GM12878 (cell line): ENCODE measurements at regions not wholly inside any gene's neighbourhood (a gene's known extent, or its start where the extent isn't known, plus 50 kb on each side); places are given as distances from the start of the nearest gene placed in this dataset.

Experiments used
- ATAC-seq: fragments of 200-7000 bp; cut with Tn5 transposase; 3 replicates; pipeline ENCODE4 v1.9.1; 2020; ENCODE audit warnings: mild to moderate bottlenecking, moderate library complexity
- BruUV-seq: library from RNA; stranded (reverse); fragments of 400-500 nt; replicated peaks from 2 replicates; lab custom pipeline; 2021; lab: Mats Ljungman, UMichigan
- CTCF ChIA-PET: fragments of 300-600 bp; sonication (Branson Sonifier 250); formaldehyde crosslinking; extraction: SDS; loops from one replicate; lab custom pipeline; 2021; ENCODE audit warnings: inconsistent platforms; lab: Yijun Ruan, JAX
- POLR2A ChIA-PET: fragments of 350-600 bp; formaldehyde crosslinking; extraction: SDS; loops from one replicate; lab custom pipeline; 2021; ENCODE audit warnings: inconsistent platforms; lab: Charles Lee
- RAD21 ChIA-PET: fragments of 300-600 bp; sonication (Branson Sonifier 250); formaldehyde crosslinking; loops from one replicate; lab custom pipeline; 2023; ENCODE audit warnings: antibody characterized with exemption; ENCODE audit not compliant: unreplicated experiment; lab: Charles Lee
- SMC1A ChIA-PET: fragments of 300-600 bp; sonication (Branson Sonifier 250); formaldehyde crosslinking; loops from one replicate; lab custom pipeline; 2023; ENCODE audit not compliant: unreplicated experiment, uncharacterized antibody; lab: Charles Lee
- DNase-seq: peaks from one replicate; pipeline ENCODE4 v3.0.0-alpha.2; 2011; ENCODE audit warnings: low read depth, low spot score
- FAIRE-seq: peaks from 3 replicates; lab custom pipeline; 2011; peaks lifted over from hg19 to GRCh38; lab: Jason Lieb, UNC
- H2AFZ ChIP-seq: 2 replicates; pipeline ENCODE4 v1.6.0; 2011; ENCODE audit warnings: low read depth, low read length, control low read depth; ENCODE audit not compliant: control insufficient read depth
- H3K27ac ChIP-seq: 2 replicates; pipeline ENCODE4 v1.5.1; 2011; ENCODE audit warnings: control low read depth; ENCODE audit not compliant: control insufficient read depth, insufficient read depth
- H3K27me3 ChIP-seq, 2 experiments: replicated peaks in 1 of 2; 2 replicates each; pipeline versions ENCODE4 v1.6.0 to v1.6.1; 2011; ENCODE audit warnings: low read length in 1 of 2; ENCODE audit not compliant: control insufficient read depth in 2 of 2, insufficient read depth in 2 of 2
- H3K36me3 ChIP-seq, 2 experiments: 2 replicates each; pipeline ENCODE4 v1.5.1; 2011; ENCODE audit warnings: low read length in 1 of 2; ENCODE audit not compliant: control insufficient read depth in 2 of 2, insufficient read depth in 2 of 2
- H3K4me1 ChIP-seq: 2 replicates; pipeline ENCODE4 v1.6.1; 2011; ENCODE audit warnings: mild to moderate bottlenecking, low read length, moderate library complexity, mixed read lengths; ENCODE audit not compliant: control insufficient read depth, insufficient read depth
- H3K4me2 ChIP-seq: 2 replicates; pipeline ENCODE4 v1.6.0; 2011; ENCODE audit warnings: control low read depth; ENCODE audit not compliant: control insufficient read depth, insufficient read depth
- H3K4me3 ChIP-seq: fragments of 200-600 bp; sonication (generic); 2 replicates; pipeline ENCODE4 v1.5.1; 2016
- H3K79me2 ChIP-seq: 2 replicates; pipeline ENCODE4 v1.6.0; 2011; ENCODE audit warnings: low read length; ENCODE audit not compliant: control insufficient read depth, insufficient read depth
- H3K9ac ChIP-seq: 2 replicates; pipeline ENCODE4 v1.8.0; 2011; ENCODE audit warnings: low read length, control low read depth, mixed read lengths; ENCODE audit not compliant: control insufficient read depth, insufficient read depth
- H3K9me3 ChIP-seq: replicated peaks from 3 replicates; pipeline ENCODE4 v1.5.1; 2011; ENCODE audit warnings: mild to moderate bottlenecking, low read length; ENCODE audit not compliant: control insufficient read depth, insufficient read depth
- H4K20me1 ChIP-seq: 2 replicates; pipeline ENCODE4 v1.6.0; 2011; ENCODE audit not compliant: control insufficient read depth, insufficient read depth
- E4F1 ChIP-seq: fragments of 450-650 bp; IDR thresholded peaks from 2 replicates; pipeline ENCODE4 v1.6.1; 2018; ENCODE audit warnings: borderline replicate concordance, mild to moderate bottlenecking; ENCODE audit not compliant: partially characterized antibody
- FOS ChIP-seq: IDR thresholded peaks from 3 replicates; pipeline ENCODE4 v1.6.1; 2011; ENCODE audit warnings: borderline replicate concordance; ENCODE audit not compliant: insufficient read length; ENCODE audit errors: extremely low read depth
- FOXK2 ChIP-seq: fragments of 450-650 bp; IDR thresholded peaks from 2 replicates; pipeline ENCODE4 v1.6.1; 2017; ENCODE audit warnings: mild to moderate bottlenecking, moderate library complexity
- IRF3 ChIP-seq: fragments of 450-650 bp; IDR thresholded peaks from 2 replicates; pipeline ENCODE4 v1.6.1; 2014; ENCODE audit warnings: mild to moderate bottlenecking
- KAT2A ChIP-seq: conservative IDR thresholded peaks from 2 replicates; pipeline ENCODE4 v1.6.1; 2011; ENCODE audit warnings: low read depth, low read length; ENCODE audit not compliant: control insufficient read depth
- MEF2B ChIP-seq: fragments of 450-650 bp; IDR thresholded peaks from 2 replicates; pipeline ENCODE4 v1.6.1; 2018; ENCODE audit warnings: mild to moderate bottlenecking, moderate library complexity; ENCODE audit not compliant: partially characterized antibody, poor library complexity, severe bottlenecking
- MYB ChIP-seq: fragments of 150-350 bp; IDR thresholded peaks from 2 replicates; pipeline ENCODE4 v1.6.1; 2014; ENCODE audit warnings: mild to moderate bottlenecking, low read depth, low read length, borderline replicate concordance
- MYC ChIP-seq: IDR thresholded peaks from 2 replicates; pipeline ENCODE4 v1.6.1; 2011; ENCODE audit warnings: mild to moderate bottlenecking, low read length, moderate library complexity, inconsistent platforms; ENCODE audit not compliant: insufficient read depth, insufficient replicate concordance, insufficient read length, severe bottlenecking
- NBN ChIP-seq: fragments of 450-650 bp; IDR thresholded peaks from 2 replicates; pipeline ENCODE4 v1.6.1; 2016
- NFIC ChIP-seq: IDR thresholded peaks from 2 replicates; pipeline ENCODE4 v1.6.1; 2012; ENCODE audit warnings: low read depth, mild to moderate bottlenecking, inconsistent platforms, low read length, moderate library complexity
- NFYA ChIP-seq: IDR thresholded peaks from 2 replicates; pipeline ENCODE4 v1.6.1; 2011; ENCODE audit warnings: low read depth, mild to moderate bottlenecking, low read length, improper control_type of control experiment, borderline replicate concordance
- NR2C1 ChIP-seq: fragments of 450-650 bp; IDR thresholded peaks from 2 replicates; pipeline ENCODE4 v1.6.1; 2017; ENCODE audit warnings: antibody characterized with exemption, mild to moderate bottlenecking, moderate library complexity
- STAT1 ChIP-seq: fragments of 450-650 bp; conservative IDR thresholded peaks from 2 replicates; pipeline ENCODE4 v1.6.1; 2014; ENCODE audit warnings: antibody characterized with exemption, mild to moderate bottlenecking
- YY1 ChIP-seq: IDR thresholded peaks from 2 replicates; pipeline ENCODE4 v1.6.1; 2011; ENCODE audit warnings: low read depth, mild to moderate bottlenecking, low read length
- ZNF207 ChIP-seq: fragments of 450-650 bp; IDR thresholded peaks from 2 replicates; pipeline ENCODE4 v1.6.1; 2014; ENCODE audit warnings: antibody characterized with exemption, mild to moderate bottlenecking, borderline replicate concordance
- WGBS: methylation state at CpG from one replicate; pipeline ENCODE4 v1.1.6; 2016; ENCODE audit warnings: low lambda C conversion rate; ENCODE audit not compliant: insufficient replicate concordance, insufficient coverage; ENCODE audit errors: missing lambda C conversion rate; 5-methylcytosine and 5-hydroxymethylcytosine counted together
- in situ Hi-C: fragments of 300-500 bp; cut with MboI; formaldehyde crosslinking; loops from 9 replicates; pipeline ENCODE4 v1.14.3; 2018; ENCODE audit warnings: mixed read lengths
- intact Hi-C: fragments of 100-400 bp; cut with micrococcal nuclease; formaldehyde crosslinking; loops from one replicate; pipeline ENCODE4 v1.14.2; 2022; ENCODE audit not compliant: unreplicated experiment

GRCh38 chr6:131366223-131366622 is 206.8 kb upstream of the ARG1 start:
- ATAC-seq, result no peak
- SMC1A ChIA-PET, result no interaction called here
- no TSS peak for BruUV-seq
- H3K79me2 ChIP-seq, result no peaks in the 10 kb centered on the region
- H3K9me3 ChIP-seq, result no peaks in the 10 kb centered on the region
- TF ChIP-seq FOXK2, result no peak
- TF ChIP-seq MEF2B, result peak; percentile 24
- TF ChIP-seq, all 136 proteins: peak for 1
- ChIA-PET CTCF (no interaction called here), RAD21 (no interaction called here), POLR2A (no interaction called here)
- no peak overlapping the region for H3K9ac ChIP-seq
- H3K27me3 ChIP-seq, result no peaks in the 10 kb centered on the region; a peak in 1 of 4 replicates
- intact Hi-C loops, result loop anchor here (10.0 kb wide), 1 partner anchor 461 kb away; no protein-coding TSS in a partner anchor
- H3K27ac ChIP-seq, result no peak overlapping the region
- WGBS, result 38% methylated on average over 2 of the region's 2 CpGs
- FAIRE-seq (no peak), DNase-seq (no peak)
- H3K4me1 ChIP-seq, result peaks cover 4% of the 10 kb centered on the region
- no peak overlapping the region for H3K4me2 ChIP-seq
- no peak overlapping the region for H3K4me3 ChIP-seq
- H3K36me3 ChIP-seq, result no peaks in the 10 kb centered on the region
- in situ Hi-C loops, result no loop called here
- no peak overlapping the region for H2AFZ ChIP-seq
- H4K20me1 ChIP-seq, result no peaks in the 10 kb centered on the region; the same call in 1 of the 2 replicates

GRCh38 chr6:131367206-131367873 is 205.7 kb upstream of the ARG1 start:
- in situ Hi-C loops, result no loop called here
- Histone ChIP-seq H3K4me1 (peaks cover 4% of the 10 kb centered on the region), H2AFZ (no peak overlapping the region), H3K9me3 (no peaks in the 10 kb centered on the region), H3K4me3 (no peak overlapping the region), H4K20me1 (no peaks in the 10 kb centered on the region), H3K4me2 (no peak overlapping the region), H3K27me3 (no peaks in the 10 kb centered on the region; a peak in 1 of 4 replicates), H3K36me3 (no peaks in the 10 kb centered on the region), H3K79me2 (no peaks in the 10 kb centered on the region), H3K27ac (no peak overlapping the region), H3K9ac (no peak overlapping the region)
- no peak for FAIRE-seq
- 69% methylated on average over 10 of the region's 10 CpGs for WGBS
- SMC1A ChIA-PET, result no interaction called here
- no peak for DNase-seq
- CTCF ChIA-PET, result interaction anchor here (1.3 kb wide), 1 partner anchor 158 kb away, joined by 3 read pairs; no protein-coding TSS in a partner anchor
- POLR2A ChIA-PET, result no interaction called here
- no peak for ATAC-seq
- intact Hi-C loops, result loop anchor here (10.0 kb wide), 1 partner anchor 463 kb away; no protein-coding TSS in a partner anchor
- RAD21 ChIA-PET, result no interaction called here
- BruUV-seq, result no TSS peak
- no peak for TF ChIP-seq NFIC
- TF ChIP-seq E4F1, result no peak
- TF ChIP-seq IRF3, result no peak
- TF ChIP-seq KAT2A, result no peak
- TF ChIP-seq MYC, result no peak
- TF ChIP-seq MYB, result no peak
- TF ChIP-seq ZNF207, result no peak
- TF ChIP-seq NR2C1, result no peak
- no peak for TF ChIP-seq FOS
- no peak for TF ChIP-seq NFYA
- TF ChIP-seq STAT1, result no peak
- no peak for TF ChIP-seq YY1
- no peak for TF ChIP-seq NBN
